ENCODE measurements at regions not wholly inside any gene's neighbourhood (a gene's known extent, or its start where the extent isn't known, plus 50 kb on each side); places are given as distances from the start of the nearest gene placed in this dataset.

DNA sequence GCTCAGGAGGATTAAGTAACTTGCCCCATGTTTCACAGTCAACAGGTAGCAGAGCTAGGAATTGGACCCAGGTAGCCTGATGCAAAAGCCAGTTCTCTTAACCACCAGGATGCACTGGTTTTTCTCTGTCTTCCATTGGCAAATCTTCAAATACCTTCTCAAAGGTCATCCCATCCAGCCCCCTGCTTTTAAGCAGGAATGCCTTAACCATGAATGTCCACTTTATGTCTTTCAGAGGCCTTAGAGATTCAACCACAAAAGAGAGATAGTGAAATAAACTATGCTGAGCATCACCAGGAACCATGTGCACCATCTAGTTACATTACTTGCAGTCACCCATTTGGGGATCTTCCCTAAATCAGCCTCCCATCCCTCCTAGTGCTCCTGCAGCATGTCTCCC lies 94.3 kb downstream of the C17orf67 start:
- ChIA-PET CTCF (interaction anchor here (2.0 to 3.1 kb wide), 3 partner anchors 23 to 148 kb away, joined by 7 to 14 read pairs (median 9); no protein-coding TSS in a partner anchor), POLR2A (no interaction called here)
- TF ChIP-seq, protein P1, sequence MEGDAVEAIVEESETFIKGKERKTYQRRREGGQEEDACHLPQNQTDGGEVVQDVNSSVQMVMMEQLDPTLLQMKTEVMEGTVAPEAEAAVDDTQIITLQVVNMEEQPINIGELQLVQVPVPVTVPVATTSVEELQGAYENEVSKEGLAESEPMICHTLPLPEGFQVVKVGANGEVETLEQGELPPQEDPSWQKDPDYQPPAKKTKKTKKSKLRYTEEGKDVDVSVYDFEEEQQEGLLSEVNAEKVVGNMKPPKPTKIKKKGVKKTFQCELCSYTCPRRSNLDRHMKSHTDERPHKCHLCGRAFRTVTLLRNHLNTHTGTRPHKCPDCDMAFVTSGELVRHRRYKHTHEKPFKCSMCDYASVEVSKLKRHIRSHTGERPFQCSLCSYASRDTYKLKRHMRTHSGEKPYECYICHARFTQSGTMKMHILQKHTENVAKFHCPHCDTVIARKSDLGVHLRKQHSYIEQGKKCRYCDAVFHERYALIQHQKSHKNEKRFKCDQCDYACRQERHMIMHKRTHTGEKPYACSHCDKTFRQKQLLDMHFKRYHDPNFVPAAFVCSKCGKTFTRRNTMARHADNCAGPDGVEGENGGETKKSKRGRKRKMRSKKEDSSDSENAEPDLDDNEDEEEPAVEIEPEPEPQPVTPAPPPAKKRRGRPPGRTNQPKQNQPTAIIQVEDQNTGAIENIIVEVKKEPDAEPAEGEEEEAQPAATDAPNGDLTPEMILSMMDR (IDR thresholded peaks at IDR 0.05; ENCODE audit: insufficient read depth, low read length, missing control alignments): no peak
- no peak overlapping the region for H3K4me3 ChIP-seq (ENCODE audit: low read depth, low read length)
- DNase-seq (ENCODE audit: low read depth, low spot score): no peak

DNA sequence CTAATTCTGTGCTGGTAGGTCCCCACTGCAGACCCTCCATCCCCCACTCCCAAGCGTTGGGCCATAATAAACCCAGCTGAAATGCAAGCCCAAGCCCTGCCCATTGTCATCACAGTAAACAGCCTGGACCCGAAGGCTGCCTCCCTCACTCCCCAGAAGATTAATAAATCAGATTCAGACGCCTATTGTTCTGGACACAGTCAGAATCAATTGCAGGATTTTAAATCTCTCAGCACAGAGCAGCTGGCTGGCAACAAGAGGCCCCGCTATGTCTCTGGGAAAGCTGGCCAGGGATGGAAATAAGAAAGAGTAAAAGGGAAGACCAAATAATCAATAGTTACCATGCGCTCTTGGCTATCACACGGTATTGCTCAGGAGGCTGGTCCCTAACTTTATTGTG lies 93.9 kb downstream of the C17orf67 start:
- DNase-seq (ENCODE audit: low read depth, low spot score): no peak
- ChIA-PET POLR2A (no interaction called here), CTCF (interaction anchor here (1.3 to 3.1 kb wide), 3 partner anchors 14 to 148 kb away, joined by 4 to 14 read pairs (median 7); no protein-coding TSS in a partner anchor)
- TF ChIP-seq, protein P1 (IDR thresholded peaks at IDR 0.05; ENCODE audit: insufficient read depth, low read length, missing control alignments): no peak
- H3K4me3 ChIP-seq (ENCODE audit: low read depth, low read length): no peak overlapping the region

- ChIA-PET CTCF (interaction anchor here (1.3 to 3.1 kb wide), 3 partner anchors 13 to 149 kb away, joined by 4 to 14 read pairs (median 7); no protein-coding TSS in a partner anchor), POLR2A (interaction anchor here (0.5 kb wide), 1 partner anchor 232 kb away, joined by 3 read pairs; no protein-coding TSS in a partner anchor)
- TF ChIP-seq, protein P1 (IDR thresholded peaks at IDR 0.05; ENCODE audit: insufficient read depth, low read length, missing control alignments): no peak
- no peak for DNase-seq (ENCODE audit: low read depth, low spot score)
- H3K4me3 ChIP-seq (ENCODE audit: low read depth, low read length): no peak overlapping the region
Measured at GRCh38 chr17:56740481-56740880, 93.2 kb downstream of the C17orf67 start.
